Activated CD4-positive, CD25-positive, alpha-beta regulatory T cell treated with anti-CD3 and anti-CD28 coated beads, Interleukin-2, amount 50 U/mL, for 24 hours (primary cell): ENCODE measurements at regions not wholly inside any gene's neighbourhood (a gene's known extent, or its start where the extent isn't known, plus 50 kb on each side); places are given as distances from the start of the nearest gene placed in this dataset.
"Not testable (repeated sequence)": the region's sequence is repeated elsewhere in the genome, so short reads cannot be mapped to it uniquely, and the experiment has no call there.

ENCODE experiments used
- ATAC-seq, 2 donors: fragments of 150-1000 bp; cut with Tn5 transposase; one replicate each; pipeline ENCODE4 v1.10.0; 2021; ENCODE audit warnings: mild to moderate bottlenecking in 1 of 2, moderate library complexity in 1 of 2

DNA sequence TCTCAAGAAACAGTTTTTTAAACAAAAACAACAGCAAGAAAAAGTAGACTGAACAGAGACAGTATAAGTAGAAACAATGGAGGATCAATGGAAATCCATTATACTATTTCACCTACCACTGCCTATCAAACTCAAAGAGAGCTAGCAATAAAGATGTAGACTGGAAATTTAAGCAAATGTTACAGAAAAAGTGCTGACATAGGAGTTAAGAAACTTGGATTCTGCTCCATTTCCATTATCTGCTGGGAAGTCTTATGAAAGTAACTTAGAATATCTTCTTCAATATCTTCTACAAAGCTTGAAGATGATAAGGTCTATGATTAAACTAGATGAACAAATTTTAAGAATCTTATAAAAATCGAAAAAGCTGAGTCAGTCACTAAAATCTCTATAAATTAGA is 1469.8 kb upstream of the C9orf72 start:
- no peak for ATAC-seq

GRCh38 chr9:29044959-29045358 is 1471.7 kb upstream of the C9orf72 start:
- no peak for ATAC-seq

- ATAC-seq, result no peak
Observed at GRCh38 chr9:29060041-29060440, 1486.8 kb upstream of the C9orf72 start.

DNA sequence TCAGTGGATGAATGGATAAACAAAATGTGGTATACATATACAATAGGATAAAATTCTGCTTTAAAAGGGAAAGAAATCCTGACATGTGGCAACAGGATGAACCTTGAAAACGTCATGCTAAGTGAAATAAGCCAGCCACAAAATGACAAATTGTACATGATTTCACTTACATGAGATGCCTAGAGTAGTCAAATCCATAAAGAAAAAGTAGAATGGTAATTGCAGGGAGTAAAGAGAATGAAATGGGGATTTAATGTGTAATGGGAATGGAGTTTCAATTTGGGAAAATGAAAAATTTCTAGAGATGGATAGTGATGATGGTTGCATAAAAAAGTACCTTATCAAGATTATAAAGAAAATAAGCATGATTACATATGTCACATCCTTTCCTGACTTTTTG is 1489.2 kb upstream of the C9orf72 start:
- ATAC-seq, result no peak

DNA sequence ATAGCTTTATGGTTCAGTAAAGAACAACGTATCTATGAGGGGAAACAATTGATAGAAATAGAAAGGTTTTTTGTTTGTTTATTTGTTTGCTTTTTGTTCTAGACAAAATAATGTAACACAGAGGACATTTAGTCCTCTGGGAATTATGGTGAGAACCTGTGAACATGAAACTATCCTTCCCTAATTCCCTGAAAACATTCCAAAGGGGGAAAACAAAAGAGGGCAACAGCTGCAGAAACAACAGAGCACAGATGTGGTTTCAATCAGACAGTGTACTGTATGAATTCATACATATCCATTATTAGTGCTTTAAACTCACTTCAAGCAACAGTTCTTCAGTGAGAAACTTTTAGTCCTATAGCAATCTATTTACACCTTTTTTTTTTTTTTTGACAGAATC is 1489.8 kb upstream of the C9orf72 start:
- ATAC-seq, result no peak

GRCh38 chr9:29066141-29066640 is 1492.9 kb upstream of the C9orf72 start:
- no peak for ATAC-seq

- ATAC-seq, result no peak
Observed at GRCh38 chr9:29068461-29068860, 1495.2 kb upstream of the C9orf72 start.

DNA sequence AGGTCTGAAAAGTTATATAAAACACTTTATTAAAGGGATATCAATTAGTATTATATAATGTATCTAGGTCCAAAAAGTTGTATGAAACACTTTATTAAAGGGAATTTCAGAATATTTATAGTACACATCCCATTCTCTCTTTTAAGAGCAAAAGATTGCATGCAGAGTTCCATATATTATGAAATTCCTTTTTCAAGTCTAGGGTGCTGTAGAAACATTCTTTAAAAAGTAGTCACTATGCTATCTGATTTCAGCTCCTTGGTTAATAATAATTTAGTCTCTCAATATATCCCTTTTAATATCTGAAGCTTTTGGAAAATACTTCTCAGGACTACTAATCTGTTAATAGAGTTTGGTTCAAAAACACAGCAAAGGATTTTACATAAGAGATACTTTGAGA is 1496.1 kb upstream of the C9orf72 start:
- no peak for ATAC-seq

GRCh38 chr9:29078063-29078666 is 1504.9 kb upstream of the C9orf72 start:
- ATAC-seq, result no peak

DNA sequence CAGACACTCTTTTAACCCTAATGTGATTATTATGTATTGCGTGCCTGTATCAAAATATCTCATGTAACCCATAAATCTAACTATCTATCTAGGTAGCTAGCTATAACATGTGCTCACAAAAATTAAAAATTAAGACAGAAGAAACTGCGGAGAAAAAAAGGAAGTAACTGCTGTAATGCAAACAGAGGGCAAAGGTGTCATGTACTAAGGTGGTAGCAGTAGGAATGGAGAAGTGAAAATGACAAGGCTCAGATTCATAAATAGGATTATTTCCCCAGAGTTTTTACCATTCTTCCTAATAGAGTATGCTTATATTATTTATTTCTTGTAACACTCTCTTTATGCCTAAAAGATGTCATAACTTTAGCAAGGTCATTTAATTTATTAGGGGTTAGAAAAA is 1527.5 kb upstream of the C9orf72 start:
- no peak for ATAC-seq

DNA sequence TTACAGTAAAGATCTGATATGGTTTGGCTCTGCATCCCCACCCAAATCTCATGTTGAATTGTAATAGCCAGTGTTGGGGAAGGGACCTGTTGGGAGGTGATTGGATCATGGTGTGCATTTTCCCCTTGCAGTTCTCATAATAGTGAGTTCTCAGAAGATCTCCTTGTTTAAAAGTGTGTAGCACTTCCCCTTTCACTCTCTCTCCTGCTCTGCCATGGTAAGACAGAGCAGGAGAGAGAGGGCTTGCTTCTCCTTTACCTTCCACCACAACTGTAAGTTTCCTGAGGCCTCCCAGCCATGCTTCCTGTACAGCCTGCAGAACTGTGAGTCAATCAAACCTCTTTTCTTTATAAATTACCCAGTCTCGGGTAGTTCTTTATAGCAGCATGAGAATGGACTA is 1530.9 kb upstream of the C9orf72 start:
- ATAC-seq, result not testable (repeated sequence)

- ATAC-seq, result no peak
Observed at GRCh38 chr9:29118555-29118954, 1545.3 kb upstream of the C9orf72 start.

DNA sequence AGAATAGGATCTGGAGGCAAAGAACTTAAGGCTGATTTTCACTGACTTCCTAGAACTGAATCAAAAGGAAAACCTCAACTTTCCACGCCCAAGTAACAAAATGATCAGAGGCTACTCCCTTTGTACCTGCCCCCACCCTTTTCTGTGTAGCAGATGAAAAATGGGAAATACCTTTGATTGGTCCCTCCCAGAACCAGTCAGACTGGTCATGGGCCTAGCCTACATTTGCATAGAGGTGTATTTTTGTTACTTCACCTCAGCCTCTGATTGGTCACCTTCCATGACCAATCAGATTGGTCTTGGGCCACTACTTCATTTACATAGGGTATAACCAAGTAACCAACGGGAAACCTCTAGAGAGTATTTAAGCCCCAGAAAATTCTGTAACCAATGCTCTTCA is 1553.5 kb upstream of the C9orf72 start:
- ATAC-seq, result no peak

GRCh38 chr9:29129763-29130162 is 1556.5 kb upstream of the C9orf72 start:
- ATAC-seq, result no peak

- ATAC-seq, result no peak
Observed at GRCh38 chr9:29144476-29144875, 1571.2 kb upstream of the C9orf72 start.

DNA sequence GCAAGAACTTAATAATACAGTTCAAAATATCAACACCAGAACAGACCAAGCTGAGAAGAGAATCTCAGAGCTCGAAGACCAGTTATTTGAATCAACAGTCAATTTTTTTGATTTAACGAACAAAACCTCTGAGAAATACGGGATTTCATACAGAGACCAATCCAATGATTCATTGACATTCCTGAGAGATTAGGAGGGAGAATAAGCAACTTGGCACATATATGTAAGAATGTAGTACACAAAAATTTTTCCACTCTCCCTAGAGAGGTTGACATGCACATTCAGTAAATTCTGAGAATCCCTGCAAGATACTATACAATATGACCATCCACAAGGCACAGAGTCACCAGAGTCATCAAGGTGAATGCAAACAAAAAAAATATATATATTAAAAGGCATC is 1577.3 kb upstream of the C9orf72 start:
- ATAC-seq, result no peak

- ATAC-seq, result no peak
Observed at GRCh38 chr9:29160763-29161353, 1587.6 kb upstream of the C9orf72 start.

DNA sequence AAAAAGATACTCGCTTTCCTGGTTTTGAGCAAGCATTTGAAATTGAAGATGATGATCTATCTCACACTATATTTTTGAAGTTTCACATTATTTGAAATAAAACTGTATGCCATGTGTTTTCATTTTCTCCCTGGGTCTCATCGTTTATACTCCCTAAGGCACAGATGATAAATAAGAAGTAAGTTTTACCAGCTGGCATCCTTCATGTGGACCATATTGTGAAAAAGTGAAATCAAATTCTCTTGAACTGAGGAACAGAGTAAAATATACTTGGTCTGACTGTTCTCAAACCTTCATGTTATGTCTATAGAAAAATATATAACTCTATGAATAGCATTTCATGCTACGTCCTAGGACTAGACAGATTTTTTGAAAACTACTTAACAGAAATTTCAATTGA is 1600.9 kb upstream of the C9orf72 start:
- no peak for ATAC-seq

- ATAC-seq, result no peak
Observed at GRCh38 chr9:29176231-29176630, 1603.0 kb upstream of the C9orf72 start.

DNA sequence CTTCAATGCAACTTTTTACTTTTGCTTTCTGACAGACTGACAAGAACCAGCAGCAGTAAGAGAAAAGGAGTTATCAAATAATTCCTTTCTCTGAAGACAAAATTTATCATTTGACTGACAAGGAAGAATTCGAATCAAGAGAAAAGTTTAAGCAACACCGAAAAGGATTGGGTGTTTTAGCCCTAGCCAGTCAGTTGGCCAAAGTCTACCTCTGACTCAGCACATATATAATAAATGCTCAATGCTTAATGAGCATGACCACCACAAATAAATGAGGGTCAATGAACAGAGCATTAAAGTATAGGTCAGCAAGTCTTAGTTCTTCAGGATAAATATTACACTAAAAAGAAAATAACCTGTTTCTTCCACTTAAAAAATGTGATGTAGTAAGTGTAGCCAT is 1603.5 kb upstream of the C9orf72 start:
- ATAC-seq, result no peak

DNA sequence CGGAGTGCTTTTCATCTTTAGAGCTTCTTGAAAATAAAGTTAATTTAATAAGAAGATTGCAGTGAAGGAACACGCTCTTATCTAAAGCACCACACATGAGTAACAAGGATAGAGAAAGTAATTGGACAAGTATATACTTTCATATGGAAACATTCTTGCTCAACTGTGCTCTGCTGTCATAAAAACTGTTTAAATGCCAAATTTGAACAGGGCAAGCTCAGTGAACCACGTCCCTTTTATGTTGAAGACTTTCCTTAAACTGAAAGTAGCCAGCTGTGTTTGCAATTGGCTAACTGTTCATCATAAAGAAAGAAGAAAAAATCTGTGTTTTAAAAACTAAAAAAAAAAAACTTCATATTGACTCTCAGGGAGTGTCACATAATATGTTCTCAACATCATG is 1610.7 kb upstream of the C9orf72 start:
- no peak for ATAC-seq

GRCh38 chr9:29188771-29189170 is 1615.5 kb upstream of the C9orf72 start:
- not testable (repeated sequence) for ATAC-seq

DNA sequence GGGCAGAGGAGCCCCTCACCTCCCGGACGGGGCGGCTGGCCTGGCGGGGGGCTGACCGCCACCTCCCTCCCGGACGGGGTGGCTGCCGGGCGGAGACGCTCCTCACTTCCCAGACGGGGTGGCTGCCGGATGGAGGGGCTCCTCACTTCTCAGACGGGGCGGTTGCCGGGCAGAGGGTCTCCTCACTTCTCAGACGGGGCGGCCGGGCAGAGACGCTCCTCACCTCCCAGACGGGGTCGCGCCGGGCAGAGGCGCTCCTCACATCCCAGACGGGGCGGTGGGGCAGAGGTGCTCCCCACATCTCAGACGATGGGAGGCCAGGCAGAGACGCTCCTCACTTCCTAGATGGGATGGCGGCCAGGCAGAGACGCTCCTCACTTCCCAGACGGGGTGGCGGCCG is 1615.9 kb upstream of the C9orf72 start:
- not testable (repeated sequence) for ATAC-seq

GRCh38 chr9:29198861-29199260 is 1625.6 kb upstream of the C9orf72 start:
- ATAC-seq, result no peak

DNA sequence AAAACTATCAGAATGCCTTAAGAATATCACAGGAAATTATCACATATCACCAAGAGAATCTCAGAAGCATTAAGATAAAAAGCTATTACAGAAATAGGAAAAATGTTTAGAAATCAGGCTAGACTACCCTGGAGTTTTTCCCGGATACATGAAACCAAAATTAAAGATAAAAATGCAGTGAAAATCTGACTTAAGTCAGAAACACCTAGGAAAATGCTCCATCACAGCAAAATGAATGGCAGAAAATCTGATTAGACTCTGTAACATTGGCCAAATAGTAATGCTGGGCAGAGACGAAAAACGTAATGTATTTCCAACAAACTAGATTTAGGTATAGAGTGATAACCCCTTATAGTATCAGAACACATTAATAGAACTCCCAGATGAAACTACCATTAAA is 1626.7 kb upstream of the C9orf72 start:
- ATAC-seq, result no peak
